Mesendoderm (in vitro differentiated cells): ENCODE measurements at regions not wholly inside any gene's neighbourhood (a gene's known extent, or its start where the extent isn't known, plus 50 kb on each side); places are given as distances from the start of the nearest gene placed in this dataset.

ENCODE experiments used
- DNase-seq: peaks from one replicate; pipeline ENCODE4 v3.0.0; 2013
- H2AK5ac ChIP-seq: 2 replicates; pipeline ENCODE4 v1.6.1; 2013; ENCODE audit warnings: low read length, inconsistent platforms
- H2BK120ac ChIP-seq: 2 replicates; pipeline ENCODE4 v1.6.1; 2013; ENCODE audit warnings: low read depth, mild to moderate bottlenecking, low read length, moderate library complexity, mixed read lengths
- H2BK15ac ChIP-seq: replicated peaks from 2 replicates; pipeline ENCODE4 v1.6.1; 2013; ENCODE audit warnings: low read depth, mild to moderate bottlenecking, moderate library complexity
- H2BK5ac ChIP-seq: 2 replicates; pipeline ENCODE4 v1.6.1; 2013; ENCODE audit warnings: low read length, inconsistent platforms
- H3K18ac ChIP-seq: 2 replicates; pipeline ENCODE4 v1.6.1; 2013; ENCODE audit warnings: mild to moderate bottlenecking, low read length, mixed read lengths
- H3K23ac ChIP-seq: one replicate; pipeline ENCODE4 v1.6.1; 2013; ENCODE audit warnings: low read length
- H3K27ac ChIP-seq: 2 replicates; pipeline ENCODE4 v1.5.1; 2013; ENCODE audit warnings: low read depth, mild to moderate bottlenecking, inconsistent platforms, low read length, moderate library complexity
- H3K27me3 ChIP-seq: 2 replicates; pipeline ENCODE4 v1.6.1; 2013; ENCODE audit warnings: low read length, control low read depth, mild to moderate bottlenecking, inconsistent platforms; ENCODE audit not compliant: insufficient read depth, poor library complexity
- H3K36me3 ChIP-seq: 2 replicates; pipeline ENCODE4 v1.6.1; 2013; ENCODE audit warnings: low read length, inconsistent platforms; ENCODE audit not compliant: control insufficient read depth, insufficient read depth
- H3K4ac ChIP-seq: one replicate; pipeline ENCODE4 v1.6.1; 2013; ENCODE audit warnings: low read depth, mild to moderate bottlenecking, low read length, moderate library complexity
- H3K4me1 ChIP-seq: 2 replicates; pipeline ENCODE4 v1.6.1; 2013; ENCODE audit warnings: low read depth, low read length, inconsistent platforms; ENCODE audit not compliant: control insufficient read depth
- H3K4me2 ChIP-seq: 2 replicates; pipeline ENCODE4 v1.6.1; 2013; ENCODE audit warnings: low read length
- H3K4me3 ChIP-seq: 2 replicates; pipeline ENCODE4 v1.5.1; 2013; ENCODE audit warnings: mild to moderate bottlenecking, low read length
- H3K56ac ChIP-seq: one replicate; pipeline ENCODE4 v1.6.1; 2013; ENCODE audit warnings: low read length
- H3K79me1 ChIP-seq: 2 replicates; pipeline ENCODE4 v1.6.1; 2013; ENCODE audit warnings: low read length, inconsistent platforms
- H3K79me2 ChIP-seq: 2 replicates; pipeline ENCODE4 v1.6.1; 2013; ENCODE audit warnings: mild to moderate bottlenecking, low read length; ENCODE audit not compliant: control insufficient read depth, insufficient read depth
- H3K9ac ChIP-seq: 2 replicates; pipeline ENCODE4 v1.6.1; 2013; ENCODE audit warnings: low read length, inconsistent platforms
- H4K5ac ChIP-seq: one replicate; pipeline ENCODE4 v1.6.1; 2013; ENCODE audit warnings: low read length
- H4K8ac ChIP-seq: one replicate; pipeline ENCODE4 v1.6.1; 2013; ENCODE audit warnings: low read depth, mild to moderate bottlenecking, control low read depth, low read length, moderate library complexity
- WGBS: extraction: QIAGEN DNeasy Blood & Tissue Kit; methylation state at CpG from one replicate; pipeline ENCODE4 v1.1.7; 2013; ENCODE audit warnings: low lambda C conversion rate, missing lambda C conversion rate; ENCODE audit not compliant: insufficient coverage; ENCODE audit errors: extremely low coverage; 5-methylcytosine and 5-hydroxymethylcytosine counted together

DNA sequence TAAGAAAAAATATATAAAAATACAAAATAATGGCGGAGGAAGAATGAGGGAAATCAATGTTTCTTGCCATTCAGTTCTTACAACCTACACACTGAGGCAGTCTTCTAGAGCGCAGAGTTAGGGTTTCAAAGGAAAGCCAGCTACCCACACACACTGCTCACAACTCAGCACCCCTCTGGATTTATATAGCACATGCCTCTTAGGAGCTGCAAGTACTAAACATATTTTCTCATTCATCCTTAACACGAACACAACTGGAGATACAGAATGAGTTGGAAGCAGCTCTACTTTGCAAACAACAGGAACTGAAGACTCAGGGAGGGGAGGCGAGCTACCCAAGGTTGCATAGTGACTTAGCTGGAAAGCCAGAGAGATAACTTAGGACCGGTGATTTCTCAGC lies 293.8 kb downstream of the CTTN start:
- Histone ChIP-seq H3K27ac (no peak overlapping the region), H3K9ac (no peak overlapping the region), H3K36me3 (no peaks in the 10 kb centered on the region), H3K4me1 (no peaks in the 10 kb centered on the region), H2BK5ac (no peak overlapping the region), H3K18ac (no peak overlapping the region), H3K4me3 (no peak overlapping the region), H3K56ac (no peak overlapping the region), H2AK5ac (no peak overlapping the region), H3K23ac (no peak overlapping the region), H3K4me2 (no peak overlapping the region), H4K8ac (no peak overlapping the region), H3K79me1 (no peaks in the 10 kb centered on the region), H3K79me2 (no peaks in the 10 kb centered on the region), H3K4ac (no peak overlapping the region), H2BK15ac (no peak overlapping the region), H4K5ac (no peak overlapping the region), H2BK120ac (no peak overlapping the region), H3K27me3 (no peaks in the 10 kb centered on the region)
- no CpG with 5 or more reads among the region's 5 CpGs for WGBS
- no peak for DNase-seq

DNA sequence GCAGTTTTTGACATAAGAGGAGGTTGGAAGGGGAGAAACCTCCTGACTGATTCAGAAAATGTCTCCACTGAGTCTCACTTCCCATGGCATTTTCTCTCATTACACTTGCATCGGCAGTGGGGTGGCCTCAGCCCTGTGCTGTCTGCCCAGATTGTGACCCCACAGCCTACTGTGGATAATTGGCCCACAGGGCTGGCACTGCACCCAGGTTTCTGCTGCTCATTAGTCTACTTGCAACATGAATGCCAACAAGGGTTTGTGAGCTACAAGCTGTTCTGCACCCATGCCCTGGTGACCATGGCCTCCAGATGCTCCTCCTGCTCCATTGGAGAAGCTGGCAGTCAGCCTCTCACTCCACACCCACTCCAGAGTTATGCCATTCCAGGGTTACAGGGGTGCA lies 296.0 kb downstream of the CTTN start:
- H2BK15ac ChIP-seq: no peak overlapping the region
- H3K9ac ChIP-seq: no peak overlapping the region
- H2BK5ac ChIP-seq: no peak overlapping the region
- H4K8ac ChIP-seq: no peak overlapping the region
- no peak overlapping the region for H3K4ac ChIP-seq
- no peak overlapping the region for H3K4me3 ChIP-seq
- H3K36me3 ChIP-seq: no peaks in the 10 kb centered on the region
- no CpG with 5 or more reads among the region's 1 CpG for WGBS
- H3K27me3 ChIP-seq: no peaks in the 10 kb centered on the region
- no peak overlapping the region for H4K5ac ChIP-seq
- H3K4me1 ChIP-seq: no peaks in the 10 kb centered on the region
- H3K79me2 ChIP-seq: no peaks in the 10 kb centered on the region
- H3K56ac ChIP-seq: no peak overlapping the region
- no peak overlapping the region for H2BK120ac ChIP-seq
- no peaks in the 10 kb centered on the region for H3K79me1 ChIP-seq
- DNase-seq: no peak
- H3K27ac ChIP-seq: no peak overlapping the region
- H3K4me2 ChIP-seq: no peak overlapping the region
- H2AK5ac ChIP-seq: no peak overlapping the region
- no peak overlapping the region for H3K23ac ChIP-seq
- H3K18ac ChIP-seq: no peak overlapping the region

DNA sequence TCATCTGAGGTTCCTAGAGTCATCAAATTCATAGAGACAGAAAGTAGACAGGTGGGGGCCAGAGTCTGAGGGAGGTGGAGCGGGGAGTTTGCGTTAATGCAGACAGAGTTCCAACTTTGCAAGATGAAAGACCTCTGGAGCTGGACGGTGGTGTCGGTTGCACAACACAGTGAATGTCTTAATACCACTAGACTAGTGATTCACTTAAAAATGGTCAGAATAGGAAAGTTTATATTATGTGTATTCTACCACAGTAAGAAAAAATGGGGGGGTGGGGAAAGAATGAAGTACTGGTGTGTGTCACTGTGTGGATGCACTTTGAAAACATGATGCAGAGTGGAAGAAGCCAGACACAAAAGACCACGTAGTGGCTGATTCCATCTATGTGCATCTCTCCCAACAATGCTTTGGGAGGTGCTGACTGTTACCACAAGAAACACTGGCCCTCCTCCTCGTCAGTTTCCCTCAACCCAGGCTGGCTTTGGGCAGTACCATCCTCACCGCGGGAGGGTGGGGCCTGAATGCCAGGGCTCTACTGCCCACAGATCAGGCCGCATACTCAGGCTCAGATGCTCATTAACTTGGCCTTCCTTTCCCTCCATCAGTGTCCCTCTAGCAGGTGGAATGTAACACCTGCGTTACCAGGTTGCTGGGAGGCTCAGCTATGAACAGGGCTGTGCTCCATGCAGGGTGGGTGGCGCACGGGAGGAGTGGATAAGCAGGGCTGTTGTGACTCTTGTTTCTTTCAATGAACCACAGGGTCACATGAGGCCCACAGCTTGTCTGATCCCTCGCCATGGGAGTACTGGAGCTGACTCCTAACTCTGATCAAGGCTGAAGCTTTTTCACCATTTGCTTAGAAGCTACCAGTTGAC lies 297.0 kb downstream of the CTTN start:
- H2AK5ac ChIP-seq: no peak overlapping the region
- no peaks in the 10 kb centered on the region for H3K79me1 ChIP-seq
- no peak overlapping the region for H4K8ac ChIP-seq
- no peaks in the 10 kb centered on the region for H3K4me1 ChIP-seq
- no peak overlapping the region for H3K9ac ChIP-seq
- no peak overlapping the region for H3K56ac ChIP-seq
- H3K4ac ChIP-seq: no peak overlapping the region
- no peaks in the 10 kb centered on the region for H3K27me3 ChIP-seq
- H2BK15ac ChIP-seq: no peak overlapping the region
- no CpG with 5 or more reads among the region's 13 CpGs for WGBS
- H3K4me3 ChIP-seq: no peak overlapping the region
- H2BK120ac ChIP-seq: no peak overlapping the region
- H3K18ac ChIP-seq: no peak overlapping the region
- H4K5ac ChIP-seq: no peak overlapping the region
- H2BK5ac ChIP-seq: no peak overlapping the region
- no peaks in the 10 kb centered on the region for H3K36me3 ChIP-seq
- no peaks in the 10 kb centered on the region for H3K79me2 ChIP-seq
- no peak overlapping the region for H3K27ac ChIP-seq
- no peak for DNase-seq
- H3K4me2 ChIP-seq: no peak overlapping the region
- no peak overlapping the region for H3K23ac ChIP-seq

DNA sequence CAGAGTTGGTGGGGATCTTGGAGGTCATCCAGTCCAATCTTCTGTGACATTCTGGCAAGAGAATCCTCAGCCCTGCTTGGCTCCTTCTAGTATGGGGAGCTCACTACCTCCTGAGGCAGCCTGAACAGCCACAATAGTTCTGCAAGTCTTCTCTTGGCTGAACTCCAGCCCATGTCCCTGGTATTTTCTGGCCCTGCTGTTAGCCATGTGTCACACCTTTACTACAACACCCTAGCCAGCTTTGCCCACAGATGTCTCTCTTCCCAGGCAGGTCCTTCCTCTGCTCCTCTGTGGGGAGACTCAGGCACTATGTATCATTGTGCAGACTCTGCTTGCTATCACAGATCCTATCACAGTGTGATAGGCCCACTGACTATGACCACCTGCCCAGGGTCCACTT lies 297.7 kb downstream of the CTTN start:
- Histone ChIP-seq H2AK5ac (no peak overlapping the region), H3K27me3 (no peaks in the 10 kb centered on the region), H4K8ac (no peak overlapping the region), H3K36me3 (no peaks in the 10 kb centered on the region), H2BK120ac (no peak overlapping the region), H3K56ac (no peak overlapping the region), H3K79me1 (no peaks in the 10 kb centered on the region), H3K4me3 (no peak overlapping the region), H3K4ac (no peak overlapping the region), H3K9ac (no peak overlapping the region), H3K27ac (no peak overlapping the region), H3K79me2 (no peaks in the 10 kb centered on the region), H2BK5ac (no peak overlapping the region), H3K18ac (no peak overlapping the region), H2BK15ac (no peak overlapping the region), H3K4me1 (no peaks in the 10 kb centered on the region), H3K23ac (no peak overlapping the region), H3K4me2 (no peak overlapping the region), H4K5ac (no peak overlapping the region)
- DNase-seq: no peak

DNA sequence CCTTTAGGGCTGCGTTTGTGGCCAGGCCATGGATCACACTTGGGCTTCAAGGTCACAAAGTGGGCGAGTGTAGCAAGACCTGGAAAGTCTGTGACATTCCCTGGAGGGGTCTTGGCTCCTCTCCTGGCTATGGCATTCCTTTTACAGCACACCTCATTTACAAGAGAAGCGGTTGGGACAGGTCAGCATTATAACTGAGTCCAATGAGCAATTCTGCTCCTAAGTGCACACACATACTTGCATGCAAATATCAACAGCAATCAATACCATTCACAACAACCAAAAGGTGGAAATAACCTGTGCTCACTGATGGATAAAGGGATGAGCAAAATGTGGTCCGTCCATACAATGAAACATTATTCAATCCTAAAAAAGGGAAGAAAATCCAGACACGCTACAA lies 298.2 kb downstream of the CTTN start:
- Histone ChIP-seq H2AK5ac (no peak overlapping the region), H4K5ac (no peak overlapping the region), H3K27me3 (no peaks in the 10 kb centered on the region), H2BK5ac (no peak overlapping the region), H3K4me1 (no peaks in the 10 kb centered on the region), H2BK120ac (no peak overlapping the region), H2BK15ac (no peak overlapping the region), H4K8ac (no peak overlapping the region), H3K36me3 (no peaks in the 10 kb centered on the region), H3K27ac (no peak overlapping the region), H3K9ac (no peak overlapping the region), H3K79me2 (no peaks in the 10 kb centered on the region), H3K18ac (no peak overlapping the region), H3K4me2 (no peak overlapping the region), H3K56ac (no peak overlapping the region), H3K4me3 (no peak overlapping the region), H3K4ac (no peak overlapping the region), H3K23ac (no peak overlapping the region), H3K79me1 (no peaks in the 10 kb centered on the region)
- no peak for DNase-seq
- no CpG with 5 or more reads among the region's 5 CpGs for WGBS

DNA sequence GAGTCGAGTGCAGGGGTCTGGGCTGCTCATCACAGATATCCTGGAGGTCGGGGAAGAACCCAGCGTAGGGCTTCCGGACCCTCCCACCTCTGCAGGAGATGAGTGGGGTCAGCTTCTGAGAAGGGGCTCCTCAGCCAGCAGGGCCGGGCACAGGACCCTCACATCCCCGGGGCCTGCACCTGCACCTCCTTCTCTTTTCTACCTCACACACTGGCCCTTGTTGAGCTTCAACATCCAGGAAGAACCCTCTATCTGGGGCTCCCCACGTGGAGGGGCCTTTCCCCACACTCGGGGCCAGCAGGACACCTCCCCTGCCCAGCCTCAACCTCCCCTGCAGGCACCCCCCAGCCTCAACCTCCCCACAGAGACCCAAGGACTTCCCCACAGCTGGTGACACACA lies 299.4 kb downstream of the CTTN start:
- Histone ChIP-seq H4K5ac (no peak overlapping the region), H3K27ac (no peak overlapping the region), H3K4me3 (no peak overlapping the region), H3K36me3 (no peaks in the 10 kb centered on the region), H3K79me1 (no peaks in the 10 kb centered on the region), H3K79me2 (no peaks in the 10 kb centered on the region), H3K18ac (no peak overlapping the region), H3K23ac (no peak overlapping the region), H3K27me3 (no peaks in the 10 kb centered on the region), H2BK5ac (no peak overlapping the region), H3K56ac (no peak overlapping the region), H4K8ac (no peak overlapping the region), H3K4me2 (no peak overlapping the region), H2AK5ac (no peak overlapping the region), H3K4me1 (no peaks in the 10 kb centered on the region), H3K9ac (no peak overlapping the region), H2BK15ac (no peak overlapping the region), H3K4ac (no peak overlapping the region), H2BK120ac (no peak overlapping the region)
- DNase-seq: no peak
- no CpG with 5 or more reads among the region's 8 CpGs for WGBS
